CD8-positive, alpha-beta memory T cell (primary cell): ENCODE measurements at regions not wholly inside any gene's neighbourhood (a gene's known extent, or its start where the extent isn't known, plus 50 kb on each side); places are given as distances from the start of the nearest gene placed in this dataset.
"Not testable (repeated sequence)": the region's sequence is repeated elsewhere in the genome, so short reads cannot be mapped to it uniquely, and the experiment has no call there.

Experiments
- CTCF ChIA-PET: fragments of 350-600 bp; sonication (Branson Sonifier 250); formaldehyde crosslinking; loops from one replicate; lab custom pipeline; 2021; ENCODE audit warnings: antibody characterized with exemption; lab: Charles Lee
- POLR2A ChIA-PET: fragments of 350-600 bp; sonication (Branson Sonifier 250); formaldehyde crosslinking; loops from one replicate; lab custom pipeline; 2021; ENCODE audit warnings: antibody characterized with exemption; lab: Charles Lee
- DNase-seq, 5 donors: peaks; one replicate each; pipeline versions ENCODE4 v3.0.0 to v3.0.0-alpha.2; 2020 to 2022; ENCODE audit warnings: mixed read lengths in 1 of 5
- H3K27ac ChIP-seq: one replicate; pipeline ENCODE4 v1.7.0; 2013; ENCODE audit warnings: low read depth, mild to moderate bottlenecking, low read length, moderate library complexity
- H3K27me3 ChIP-seq: 2 replicates; pipeline ENCODE4 v1.7.0; 2013; ENCODE audit warnings: low read length, mild to moderate bottlenecking; ENCODE audit not compliant: insufficient read depth, poor library complexity, severe bottlenecking
- H3K36me3 ChIP-seq: 2 replicates; pipeline ENCODE4 v1.7.0; 2013; ENCODE audit warnings: mild to moderate bottlenecking, low read length, moderate library complexity; ENCODE audit not compliant: insufficient read depth
- H3K4me1 ChIP-seq: 2 replicates; pipeline ENCODE4 v1.7.0; 2013; ENCODE audit warnings: mild to moderate bottlenecking, low read length, moderate library complexity; ENCODE audit not compliant: insufficient read depth
- H3K4me3 ChIP-seq: 2 replicates; pipeline ENCODE4 v1.7.0; 2013; ENCODE audit warnings: mild to moderate bottlenecking, low read length
- H3K9me3 ChIP-seq: 2 replicates; pipeline ENCODE4 v1.7.0; 2013; ENCODE audit warnings: mild to moderate bottlenecking, low read length
- H3K27ac Mint-ChIP-seq, 8 donors: one replicate each; pipeline ENCODE4 v1.8.0; 2020 to 2021; ENCODE audit warnings: mixed read lengths in 8 of 8, mild to moderate bottlenecking in 6 of 8, inconsistent platforms in 3 of 8, moderate library complexity in 3 of 8
- H3K27me3 Mint-ChIP-seq, 2 donors: one replicate each; pipeline ENCODE4 v1.8.0; 2020 to 2021; ENCODE audit warnings: mixed read lengths in 2 of 2, mild to moderate bottlenecking in 1 of 2, moderate library complexity in 1 of 2
- H3K36me3 Mint-ChIP-seq, 3 donors: one replicate each; pipeline ENCODE4 v1.8.0; 2020 to 2021; ENCODE audit warnings: mixed read lengths in 3 of 3, inconsistent platforms in 1 of 3, mild to moderate bottlenecking in 1 of 3
- H3K4me1 Mint-ChIP-seq, 3 donors: one replicate each; pipeline ENCODE4 v1.8.0; 2020 to 2021; ENCODE audit warnings: mixed read lengths in 3 of 3, inconsistent platforms in 1 of 3, mild to moderate bottlenecking in 1 of 3
- H3K4me3 Mint-ChIP-seq, 7 donors: one replicate each; pipeline ENCODE4 v1.8.0; 2020 to 2021; ENCODE audit warnings: mixed read lengths in 7 of 7, mild to moderate bottlenecking in 6 of 7, moderate library complexity in 4 of 7, inconsistent platforms in 2 of 7
- H3K9me3 Mint-ChIP-seq, 5 donors: one replicate each; pipeline ENCODE4 v1.8.0; 2020 to 2022; ENCODE audit warnings: mixed read lengths in 5 of 5, mild to moderate bottlenecking in 3 of 5, moderate library complexity in 2 of 5, inconsistent platforms in 1 of 5

GRCh38 chr16:48035142-48035541 lies 120.7 kb downstream of the ABCC12 start:
- Histone ChIP-seq H3K36me3 (no peaks in the 10 kb centered on the region), H3K4me3 (no peak overlapping the region), H3K27ac (no peak overlapping the region), H3K27me3 (no peaks in the 10 kb centered on the region), H3K9me3 (no peaks in the 10 kb centered on the region), H3K4me1 (no peaks in the 10 kb centered on the region)
- CTCF ChIA-PET: no interaction called here
- H3K27ac Mint-ChIP-seq: no peak overlapping the region
- no peaks in the 10 kb centered on the region for H3K4me1 Mint-ChIP-seq
- H3K27me3 Mint-ChIP-seq: peaks cover 2 to 7% of the 10 kb centered on the region in 2 donors
- no peak overlapping the region for H3K4me3 Mint-ChIP-seq
- DNase-seq: no peak
- H3K9me3 Mint-ChIP-seq: peaks cover 0 to 3% (median 0%) of the 10 kb centered on the region in 5 donors
- H3K36me3 Mint-ChIP-seq: no peaks in the 10 kb centered on the region
- POLR2A ChIA-PET: no interaction called here

- POLR2A ChIA-PET: no interaction called here
- H3K27ac ChIP-seq: no peak overlapping the region
- Mint-ChIP-seq H3K4me1 (no peaks in the 10 kb centered on the region), H3K9me3 (peaks cover 0 to 3% (median 0%) of the 10 kb centered on the region in 5 donors), H3K36me3 (no peaks in the 10 kb centered on the region), H3K4me3 (no peak overlapping the region), H3K27me3 (peaks cover 0 to 10% of the 10 kb centered on the region in 2 donors), H3K27ac (no peak overlapping the region)
- no peaks in the 10 kb centered on the region for H3K9me3 ChIP-seq
- no peaks in the 10 kb centered on the region for H3K4me1 ChIP-seq
- DNase-seq: no peak
- no peaks in the 10 kb centered on the region for H3K36me3 ChIP-seq
- CTCF ChIA-PET: no interaction called here
- H3K4me3 ChIP-seq: no peak overlapping the region
- H3K27me3 ChIP-seq: no peaks in the 10 kb centered on the region
Observed at GRCh38 chr16:48030926-48031325, 124.9 kb downstream of the ABCC12 start.

GRCh38 chr16:48029768-48030167 lies 126.0 kb downstream of the ABCC12 start:
- Histone ChIP-seq H3K27me3 (no peaks in the 10 kb centered on the region), H3K4me3 (no peak overlapping the region), H3K9me3 (no peaks in the 10 kb centered on the region), H3K4me1 (no peaks in the 10 kb centered on the region), H3K27ac (no peak overlapping the region), H3K36me3 (no peaks in the 10 kb centered on the region)
- Mint-ChIP-seq H3K36me3 (no peaks in the 10 kb centered on the region), H3K9me3 (peaks cover 0 to 3% (median 0%) of the 10 kb centered on the region in 5 donors), H3K4me3 (no peak overlapping the region), H3K27me3 (peaks cover under 1 to 14% of the 10 kb centered on the region in 2 donors), H3K27ac (no peak overlapping the region), H3K4me1 (no peaks in the 10 kb centered on the region)
- CTCF ChIA-PET: no interaction called here
- DNase-seq: no peak
- POLR2A ChIA-PET: no interaction called here

GRCh38 chr16:48025359-48025758 lies 130.4 kb downstream of the ABCC12 start:
- Histone ChIP-seq H3K27me3 (no peaks in the 10 kb centered on the region), H3K4me3 (no peak overlapping the region), H3K4me1 (no peaks in the 10 kb centered on the region), H3K27ac (no peak overlapping the region), H3K36me3 (no peaks in the 10 kb centered on the region), H3K9me3 (no peaks in the 10 kb centered on the region)
- Mint-ChIP-seq H3K9me3 (peaks cover 0 to 8% (median 0%) of the 10 kb centered on the region in 5 donors), H3K4me1 (no peaks in the 10 kb centered on the region), H3K36me3 (no peaks in the 10 kb centered on the region), H3K27ac (no peak overlapping the region), H3K27me3 (peaks cover 5 to 21% of the 10 kb centered on the region in 2 donors), H3K4me3 (no peak overlapping the region)
- POLR2A ChIA-PET: no interaction called here
- CTCF ChIA-PET: no interaction called here
- DNase-seq: no peak

GRCh38 chr16:48024042-48024441 lies 131.8 kb downstream of the ABCC12 start:
- Histone ChIP-seq H3K36me3 (no peaks in the 10 kb centered on the region), H3K9me3 (no peaks in the 10 kb centered on the region), H3K27me3 (no peaks in the 10 kb centered on the region), H3K27ac (no peak overlapping the region), H3K4me3 (no peak overlapping the region), H3K4me1 (no peaks in the 10 kb centered on the region)
- no peaks in the 10 kb centered on the region for H3K36me3 Mint-ChIP-seq
- POLR2A ChIA-PET: no interaction called here
- DNase-seq: no peak
- no peak overlapping the region for H3K27ac Mint-ChIP-seq
- H3K9me3 Mint-ChIP-seq: peaks cover 0 to 8% (median 0%) of the 10 kb centered on the region in 5 donors
- no peak overlapping the region for H3K4me3 Mint-ChIP-seq
- H3K4me1 Mint-ChIP-seq: no peaks in the 10 kb centered on the region
- peaks cover 5 to 21% of the 10 kb centered on the region in 2 donors for H3K27me3 Mint-ChIP-seq
- CTCF ChIA-PET: no interaction called here

- Histone ChIP-seq H3K9me3 (no peaks in the 10 kb centered on the region), H3K4me3 (no peak overlapping the region), H3K27me3 (no peaks in the 10 kb centered on the region), H3K36me3 (no peaks in the 10 kb centered on the region), H3K27ac (no peak overlapping the region), H3K4me1 (no peaks in the 10 kb centered on the region)
- H3K4me3 Mint-ChIP-seq: no peak overlapping the region
- peaks cover 0 to 8% (median 0%) of the 10 kb centered on the region in 5 donors for H3K9me3 Mint-ChIP-seq
- H3K27ac Mint-ChIP-seq: no peak overlapping the region
- no peak for DNase-seq
- no peaks in the 10 kb centered on the region for H3K4me1 Mint-ChIP-seq
- peaks cover 5 to 21% of the 10 kb centered on the region in 2 donors for H3K27me3 Mint-ChIP-seq
- ChIA-PET CTCF (no interaction called here), POLR2A (no interaction called here)
- no peaks in the 10 kb centered on the region for H3K36me3 Mint-ChIP-seq
Observed at GRCh38 chr16:48022496-48022895, 133.3 kb downstream of the ABCC12 start.

GRCh38 chr16:48020617-48021016 lies 135.2 kb downstream of the ABCC12 start:
- peaks cover 5 to 16% of the 10 kb centered on the region in 2 donors for H3K27me3 Mint-ChIP-seq
- H3K4me1 Mint-ChIP-seq, H3K9me3 ChIP-seq, POLR2A ChIA-PET, H3K9me3 Mint-ChIP-seq, H3K4me1 ChIP-seq, H3K36me3 ChIP-seq, H3K27me3 ChIP-seq, H3K36me3 Mint-ChIP-seq, H3K4me3 Mint-ChIP-seq, DNase-seq, H3K4me3 ChIP-seq, H3K27ac ChIP-seq, H3K27ac Mint-ChIP-seq, CTCF ChIA-PET: not testable (repeated sequence)

- Histone ChIP-seq H3K27ac (no peak overlapping the region), H3K9me3 (no peaks in the 10 kb centered on the region), H3K4me1 (no peaks in the 10 kb centered on the region), H3K27me3 (no peaks in the 10 kb centered on the region), H3K4me3 (no peak overlapping the region), H3K36me3 (no peaks in the 10 kb centered on the region)
- CTCF ChIA-PET: no interaction called here
- no peak overlapping the region for H3K27ac Mint-ChIP-seq
- H3K27me3 Mint-ChIP-seq: peaks cover 0 to 3% of the 10 kb centered on the region in 2 donors
- no peak overlapping the region for H3K4me3 Mint-ChIP-seq
- H3K4me1 Mint-ChIP-seq: no peaks in the 10 kb centered on the region
- POLR2A ChIA-PET: no interaction called here
- DNase-seq: no peak
- H3K36me3 Mint-ChIP-seq: peaks cover 0 to 3% (median 0%) of the 10 kb centered on the region in 3 donors
- peaks cover 0 to 9% (median 5%) of the 10 kb centered on the region in 5 donors for H3K9me3 Mint-ChIP-seq
Observed at GRCh38 chr16:48014349-48015135, 141.3 kb downstream of the ABCC12 start.
